DMS153 (cell line): ENCODE measurements at regions not wholly inside any gene's neighbourhood (a gene's known extent, or its start where the extent isn't known, plus 50 kb on each side); places are given as distances from the start of the nearest gene placed in this dataset.
A peak's percentile ranks its signal among the peaks of the same experiment; 100 is the strongest.

ENCODE experiments used
- DNase-seq: peaks from one replicate; lab custom pipeline; 2025; lab: John Stamatoyannopoulos, UW

GRCh38 chr13:107392205-107392604 is 823.1 kb downstream of the LIG4 start:
- no peak for DNase-seq

GRCh38 chr13:107387525-107387924 is 819.6 kb upstream of the ARGLU1 start:
- no peak for DNase-seq

GRCh38 chr13:107379407-107380155 is 811.6 kb upstream of the ARGLU1 start:
- no peak for DNase-seq

DNA sequence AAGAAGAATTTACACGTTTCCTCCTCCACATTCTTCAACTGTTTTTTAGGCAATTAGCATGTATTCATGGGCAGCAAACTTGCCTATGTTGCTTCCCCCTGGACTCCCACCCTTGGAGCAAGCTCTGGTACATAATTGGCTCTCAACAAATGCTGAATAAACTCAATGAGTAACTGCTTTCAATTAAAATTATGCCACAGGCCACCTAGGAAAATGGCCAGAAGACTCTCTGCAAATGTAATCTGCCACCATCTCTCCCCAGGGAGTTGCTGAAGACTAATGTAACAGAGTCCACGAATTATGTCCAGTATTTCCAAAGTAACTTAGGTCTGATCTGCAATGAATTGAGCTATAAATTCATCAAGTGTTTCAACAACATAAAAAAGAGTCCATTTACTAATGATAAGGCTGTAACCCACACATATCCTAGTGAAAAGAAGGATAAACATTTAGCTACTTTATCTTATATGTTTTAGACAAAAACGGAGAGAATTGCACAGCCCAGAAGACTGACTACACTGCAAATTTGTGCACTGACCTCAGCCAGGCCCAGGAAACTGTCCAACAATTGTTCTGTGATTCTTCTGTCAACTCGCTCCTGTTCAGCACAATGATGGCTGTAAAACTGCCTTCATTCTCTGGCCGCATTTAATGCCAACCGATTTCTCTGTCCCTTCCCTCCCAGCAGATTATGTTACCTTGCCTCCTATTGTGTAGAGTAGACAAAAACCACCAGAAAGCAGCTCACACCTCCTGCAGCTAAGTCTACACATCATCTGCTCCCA is 808.6 kb upstream of the ARGLU1 start:
- DNase-seq, result peak; percentile 86

DNA sequence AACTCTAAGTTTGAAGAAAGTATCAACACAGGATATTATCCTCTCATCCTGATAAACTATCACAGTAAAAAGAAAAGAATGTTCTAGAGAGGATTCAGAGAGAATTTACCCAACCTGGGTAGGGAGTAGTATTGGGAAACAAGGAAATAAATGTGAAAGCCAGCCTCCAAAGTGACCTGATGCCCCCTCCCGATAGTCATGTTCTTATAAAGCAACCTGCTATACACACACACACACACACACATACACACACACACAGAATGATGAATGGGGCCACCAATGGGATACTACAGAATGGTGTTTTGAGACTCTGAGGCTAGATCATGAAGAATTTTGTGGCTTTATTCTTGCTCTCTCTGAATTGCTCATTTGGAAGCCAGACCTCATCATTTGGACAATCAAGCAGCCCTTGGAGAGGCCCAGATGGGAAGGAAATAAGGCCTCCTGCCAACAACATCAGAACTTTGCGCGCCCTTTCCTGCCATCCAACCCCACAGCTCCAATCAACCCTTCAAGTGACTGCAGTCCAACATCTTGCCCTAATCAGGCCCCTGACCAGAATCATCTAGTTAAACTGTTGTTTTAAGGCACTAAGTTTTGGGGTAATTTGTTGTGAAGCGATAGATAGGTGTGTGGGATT is 807.9 kb upstream of the ARGLU1 start:
- DNase-seq, result peak; percentile 59

GRCh38 chr13:107374038-107374437 is 806.1 kb upstream of the ARGLU1 start:
- DNase-seq, result no peak

GRCh38 chr13:107373551-107373950 is 805.6 kb upstream of the ARGLU1 start:
- DNase-seq, result peak; percentile 43

GRCh38 chr13:107370015-107370785 is 802.3 kb upstream of the ARGLU1 start:
- no peak for DNase-seq

DNA sequence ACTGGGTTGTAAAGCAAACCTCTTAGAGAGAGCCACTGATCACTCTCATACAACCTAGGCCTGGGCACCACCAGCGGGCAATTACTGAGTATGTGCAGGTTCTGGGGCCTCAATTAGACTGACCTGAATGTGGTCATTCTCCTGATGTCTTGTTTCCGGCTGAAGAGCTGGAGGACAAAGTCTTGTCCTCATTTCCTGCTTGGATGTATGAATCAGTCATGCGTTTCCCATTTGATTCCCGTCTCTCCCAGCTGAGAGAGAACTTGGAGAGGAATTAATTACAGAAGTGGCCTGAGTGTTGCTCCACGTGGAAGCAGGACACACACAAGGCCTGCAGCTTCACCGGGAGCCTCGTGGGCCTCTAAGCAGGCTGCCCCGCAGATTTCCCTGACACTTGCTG is 799.3 kb upstream of the ARGLU1 start:
- DNase-seq, result no peak

DNA sequence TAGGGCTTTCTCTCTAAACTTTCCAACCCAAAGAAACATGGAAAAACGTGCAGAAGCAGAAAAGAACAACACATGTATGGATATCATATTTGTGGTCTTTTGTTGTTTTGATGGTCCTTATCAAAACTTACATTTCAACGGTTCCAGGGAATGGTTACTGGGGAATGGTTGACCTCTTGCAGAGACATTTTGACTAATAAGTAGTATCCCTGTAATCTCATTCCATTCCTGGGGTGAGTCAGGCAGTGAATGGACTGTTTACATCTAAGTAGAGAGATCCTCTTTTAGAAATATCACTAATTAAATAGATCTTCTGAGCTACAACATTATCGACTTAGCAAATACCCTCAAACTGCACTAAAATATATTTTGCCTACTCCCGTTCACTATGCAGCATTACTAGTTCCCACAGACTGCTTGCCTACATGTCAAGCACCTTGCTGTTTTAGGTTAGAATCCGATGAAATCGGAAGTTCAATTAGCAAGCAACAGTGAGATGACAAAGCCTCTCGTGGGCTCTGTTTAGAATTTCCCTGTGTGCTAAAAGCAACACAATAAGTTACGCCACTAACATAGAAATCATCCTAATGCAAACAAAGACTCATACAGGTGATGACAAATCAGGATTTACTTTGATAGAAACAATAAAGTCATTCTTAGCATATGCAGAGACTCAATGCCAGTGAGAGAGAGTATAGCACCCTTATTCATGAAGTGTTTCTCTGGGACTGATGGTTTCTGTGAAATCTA is 797.7 kb upstream of the ARGLU1 start:
- no peak for DNase-seq

DNA sequence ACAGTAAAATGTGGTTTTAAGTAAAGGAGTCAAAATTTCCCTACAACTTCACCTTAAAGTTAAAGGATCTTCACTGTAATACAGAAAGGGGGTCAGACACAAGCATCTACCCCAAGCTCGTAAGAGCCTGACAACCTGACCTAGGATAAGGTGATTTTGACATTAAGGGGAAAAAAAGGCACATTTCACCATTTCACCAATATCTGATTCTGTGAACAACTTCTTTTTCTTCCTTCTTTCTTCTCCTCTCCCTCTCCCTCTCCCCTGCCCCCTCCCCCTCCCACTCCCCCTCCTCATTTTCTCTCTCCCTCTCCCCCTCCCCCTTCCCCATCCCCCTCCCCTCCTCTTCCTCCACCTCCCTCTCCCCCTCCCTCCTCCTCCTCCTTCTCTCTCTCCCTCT is 796.7 kb upstream of the ARGLU1 start:
- no peak for DNase-seq

DNA sequence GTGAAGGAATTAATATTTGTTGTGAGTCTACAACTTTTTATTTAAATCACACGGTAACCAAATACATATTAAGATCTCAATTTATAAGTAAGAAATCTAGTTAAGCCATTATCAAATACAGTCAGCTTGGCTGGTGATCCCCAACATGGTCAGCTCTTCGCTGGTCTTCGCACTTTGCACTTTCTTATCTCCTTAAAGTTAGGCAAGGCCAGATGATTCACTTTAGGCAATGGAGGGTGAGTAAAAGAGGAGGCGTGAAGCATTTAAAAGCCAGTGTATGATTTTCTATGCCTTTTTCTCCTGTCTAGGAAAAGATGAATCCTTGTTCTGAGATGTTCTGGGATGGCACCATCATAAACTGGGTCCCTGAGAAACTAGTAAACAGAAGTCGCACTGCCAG is 793.7 kb upstream of the ARGLU1 start:
- DNase-seq, result no peak

DNA sequence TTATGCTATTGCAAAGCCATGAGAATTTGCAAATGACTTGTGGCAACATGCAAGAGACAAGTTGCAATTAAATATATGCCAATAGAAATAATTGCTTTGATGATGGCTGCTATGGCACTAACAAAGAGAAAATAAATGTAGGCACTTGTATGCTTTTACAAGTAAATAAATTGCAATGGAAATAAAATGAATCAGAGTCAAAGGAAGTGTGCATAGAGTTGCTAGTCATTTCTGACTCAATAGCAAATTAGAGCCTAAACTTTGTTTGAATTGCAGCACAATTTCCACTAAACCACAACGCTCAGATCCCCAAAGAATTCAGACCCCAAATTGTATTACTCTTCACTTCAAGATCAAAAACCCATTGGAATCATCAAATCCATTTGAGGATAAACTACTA is 792.1 kb upstream of the ARGLU1 start:
- DNase-seq, result no peak

GRCh38 chr13:107358866-107359265 is 790.9 kb upstream of the ARGLU1 start:
- no peak for DNase-seq

- DNase-seq, result no peak
These were observed 783.4 kb upstream of the ARGLU1 start for GRCh38 chr13:107351305-107351704.

DNA sequence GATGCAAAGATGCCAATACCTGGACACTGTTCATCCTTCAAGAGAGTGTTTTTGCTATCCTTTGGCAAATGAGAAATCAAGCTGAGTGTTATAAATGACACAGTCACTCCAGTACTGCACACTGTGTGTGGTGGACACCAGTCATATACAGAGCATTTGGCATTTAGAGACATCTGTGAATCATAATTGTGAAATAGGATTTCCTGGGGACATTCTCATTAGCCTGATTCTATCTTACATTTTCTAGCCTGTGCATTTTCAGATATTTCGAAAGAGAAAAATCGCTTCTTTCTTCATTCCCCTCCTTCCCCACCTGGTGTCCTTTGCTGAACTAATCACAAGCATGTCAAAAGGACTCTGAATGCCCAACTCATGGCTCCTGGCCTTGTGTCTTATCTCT is 781.0 kb upstream of the ARGLU1 start:
- no peak for DNase-seq

DNA sequence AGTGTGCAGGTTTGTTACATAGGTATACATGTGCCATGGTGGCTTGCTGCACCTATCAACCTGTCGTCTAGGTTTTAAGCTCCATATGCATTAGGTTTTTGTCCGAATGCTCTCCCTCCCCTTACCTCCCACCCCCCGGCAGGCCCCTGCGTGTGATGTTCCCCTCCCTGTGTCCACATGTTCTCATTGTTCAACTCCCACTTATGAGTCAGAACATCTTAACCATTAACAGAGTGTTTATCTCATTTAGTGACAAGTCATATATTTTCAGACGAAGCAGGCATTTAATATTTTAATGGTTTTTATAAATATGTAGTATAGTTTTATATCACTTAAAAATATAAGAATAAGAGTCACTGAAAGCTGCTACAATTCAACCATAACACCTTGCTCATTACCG is 780.5 kb upstream of the ARGLU1 start:
- DNase-seq, result no peak

GRCh38 chr13:107347641-107348369 is 779.9 kb upstream of the ARGLU1 start:
- no peak for DNase-seq

- peak; percentile 46 for DNase-seq
These were observed 774.8 kb upstream of the ARGLU1 start for GRCh38 chr13:107342747-107343146.

GRCh38 chr13:107339209-107339608 is 771.3 kb upstream of the ARGLU1 start:
- DNase-seq, result no peak

GRCh38 chr13:107332188-107332587 is 764.3 kb upstream of the ARGLU1 start:
- no peak for DNase-seq
